ENCODE measurements at regions not wholly inside any gene's neighbourhood (a gene's known extent, or its start where the extent isn't known, plus 50 kb on each side); places are given as distances from the start of the nearest gene placed in this dataset.
"Not testable (repeated sequence)": the region's sequence is repeated elsewhere in the genome, so short reads cannot be mapped to it uniquely, and the experiment has no call there.

DNA sequence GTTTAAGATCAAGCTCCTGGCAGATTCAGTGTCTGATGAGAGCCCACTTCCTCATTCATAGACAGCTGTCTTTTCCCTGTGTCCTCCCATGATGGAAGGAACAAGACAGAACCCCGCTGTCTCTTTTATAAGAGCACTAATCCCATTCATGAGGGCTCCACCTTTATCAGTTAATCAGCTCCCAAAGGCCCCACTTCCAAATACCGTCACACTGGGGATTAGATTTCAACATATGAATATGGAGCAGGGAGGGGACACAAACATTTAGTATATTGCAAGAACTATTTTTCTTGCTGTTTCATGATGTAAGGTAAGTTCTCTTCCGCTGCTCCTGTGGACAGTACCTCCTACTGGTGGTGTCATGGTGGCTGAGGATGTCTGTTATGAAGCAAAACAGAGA, 158.3 kb upstream of the IRAK1BP1 start:
- CTCF ChIA-PET = interaction anchor here (1.5 kb wide), 1 partner anchor 18 kb away, joined by 3 read pairs; no protein-coding TSS in a partner anchor
- POLR2A ChIA-PET = no interaction called here
- H3K4me3 ChIP-seq (ENCODE audit: low read depth, low read length) = no peak overlapping the region
- DNase-seq (ENCODE audit: low read depth, low spot score) = no peak
- TF ChIP-seq, protein P1, sequence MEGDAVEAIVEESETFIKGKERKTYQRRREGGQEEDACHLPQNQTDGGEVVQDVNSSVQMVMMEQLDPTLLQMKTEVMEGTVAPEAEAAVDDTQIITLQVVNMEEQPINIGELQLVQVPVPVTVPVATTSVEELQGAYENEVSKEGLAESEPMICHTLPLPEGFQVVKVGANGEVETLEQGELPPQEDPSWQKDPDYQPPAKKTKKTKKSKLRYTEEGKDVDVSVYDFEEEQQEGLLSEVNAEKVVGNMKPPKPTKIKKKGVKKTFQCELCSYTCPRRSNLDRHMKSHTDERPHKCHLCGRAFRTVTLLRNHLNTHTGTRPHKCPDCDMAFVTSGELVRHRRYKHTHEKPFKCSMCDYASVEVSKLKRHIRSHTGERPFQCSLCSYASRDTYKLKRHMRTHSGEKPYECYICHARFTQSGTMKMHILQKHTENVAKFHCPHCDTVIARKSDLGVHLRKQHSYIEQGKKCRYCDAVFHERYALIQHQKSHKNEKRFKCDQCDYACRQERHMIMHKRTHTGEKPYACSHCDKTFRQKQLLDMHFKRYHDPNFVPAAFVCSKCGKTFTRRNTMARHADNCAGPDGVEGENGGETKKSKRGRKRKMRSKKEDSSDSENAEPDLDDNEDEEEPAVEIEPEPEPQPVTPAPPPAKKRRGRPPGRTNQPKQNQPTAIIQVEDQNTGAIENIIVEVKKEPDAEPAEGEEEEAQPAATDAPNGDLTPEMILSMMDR (IDR thresholded peaks at IDR 0.05; ENCODE audit: insufficient read depth, low read length, missing control alignments) = no peak

DNA sequence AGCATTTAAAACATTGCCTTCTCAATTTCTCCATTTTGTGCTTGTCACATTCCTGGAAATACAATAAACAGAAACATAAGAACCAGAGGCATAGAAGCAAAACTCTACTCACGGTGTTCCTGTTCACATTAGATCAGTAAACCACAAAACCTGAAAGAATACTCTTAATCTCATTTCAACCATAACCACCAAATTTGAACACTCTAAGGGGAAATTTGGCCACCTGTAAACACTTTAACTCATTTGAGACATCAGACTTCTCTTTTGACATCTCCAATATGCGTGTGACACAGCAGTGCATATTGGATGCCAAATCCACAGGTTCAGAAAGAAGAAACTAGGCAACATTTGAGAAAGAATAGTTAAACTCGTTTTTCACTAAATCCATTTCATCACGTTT, 153.8 kb upstream of the IRAK1BP1 start:
- CTCF ChIA-PET = no interaction called here
- DNase-seq (ENCODE audit: low read depth, low spot score) = no peak
- TF ChIP-seq, protein P1 (IDR thresholded peaks at IDR 0.05; ENCODE audit: insufficient read depth, low read length, missing control alignments) = no peak
- no peak overlapping the region for H3K4me3 ChIP-seq (ENCODE audit: low read depth, low read length)
- POLR2A ChIA-PET = no interaction called here

DNA sequence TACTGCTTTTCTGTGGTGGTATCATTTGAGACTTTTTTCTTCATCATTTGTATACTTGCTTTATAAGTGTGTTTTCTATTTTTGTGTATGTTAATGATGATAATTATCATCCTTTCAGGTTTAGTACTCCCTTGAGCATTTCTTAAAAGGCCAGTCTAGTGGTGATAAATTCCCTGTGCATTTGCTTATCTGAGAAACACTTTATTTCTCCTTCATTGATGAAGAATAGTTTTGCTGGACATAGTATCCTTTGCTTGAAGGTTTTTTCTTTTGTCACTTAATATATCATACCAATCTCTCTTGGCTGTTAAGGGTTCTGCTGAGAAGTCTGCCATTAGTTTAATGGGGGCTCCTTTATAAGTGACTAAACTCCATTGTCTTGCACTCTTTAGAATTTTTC, 123.2 kb upstream of the IRAK1BP1 start:
- DNase-seq (ENCODE audit: low read depth, low spot score) = no peak
- TF ChIP-seq, protein P1 (IDR thresholded peaks at IDR 0.05; ENCODE audit: insufficient read depth, low read length, missing control alignments) = no peak
- no peak overlapping the region for H3K4me3 ChIP-seq (ENCODE audit: low read depth, low read length)
- ChIA-PET POLR2A (no interaction called here), CTCF (no interaction called here)

DNA sequence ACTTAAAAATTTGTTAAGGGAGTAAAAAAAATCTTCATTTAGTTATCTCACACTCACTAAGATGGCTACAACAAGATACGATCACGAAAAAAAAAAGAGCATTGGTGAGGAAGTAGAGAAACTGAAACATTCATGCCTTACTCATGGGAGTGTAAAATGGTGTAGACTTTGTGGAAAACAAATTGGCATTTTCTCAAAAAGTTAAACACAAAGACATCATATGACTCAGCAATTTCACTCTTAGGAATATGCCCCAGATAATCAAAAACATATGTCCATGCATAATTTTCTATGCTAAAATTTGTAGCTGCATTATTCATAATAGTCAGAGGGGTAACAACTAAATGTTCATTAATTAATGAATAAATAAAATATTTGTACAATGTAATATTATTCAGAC, 120.9 kb upstream of the IRAK1BP1 start:
- TF ChIP-seq, protein P1 (IDR thresholded peaks at IDR 0.05; ENCODE audit: insufficient read depth, low read length, missing control alignments) = no peak
- POLR2A ChIA-PET = no interaction called here
- CTCF ChIA-PET = no interaction called here
- H3K4me3 ChIP-seq (ENCODE audit: low read depth, low read length) = no peak overlapping the region
- DNase-seq (ENCODE audit: low read depth, low spot score) = peak; percentile 5

DNA sequence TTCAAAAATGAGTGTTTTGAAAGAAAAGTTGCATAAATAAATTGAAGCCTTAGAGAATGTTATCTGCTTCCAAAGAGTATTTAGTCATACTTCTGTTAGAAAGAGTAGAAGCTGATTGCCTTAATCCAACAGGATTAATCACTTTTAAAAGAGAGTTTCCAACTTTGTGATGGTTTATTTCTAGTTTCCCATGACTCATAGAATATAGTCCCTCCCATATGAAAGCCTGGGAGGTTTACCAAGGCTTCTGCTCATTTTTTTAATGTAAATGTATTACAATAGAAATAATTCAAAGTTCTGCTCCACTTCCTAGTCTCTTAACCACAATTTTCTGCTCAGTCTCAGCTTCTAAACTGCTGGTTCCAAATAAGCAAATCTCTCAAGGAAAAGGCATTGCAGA, 118.0 kb upstream of the IRAK1BP1 start:
- POLR2A ChIA-PET = no interaction called here
- DNase-seq (ENCODE audit: low read depth, low spot score) = peak; percentile 1
- no peak overlapping the region for H3K4me3 ChIP-seq (ENCODE audit: low read depth, low read length)
- CTCF ChIA-PET = no interaction called here
- TF ChIP-seq, protein P1 (IDR thresholded peaks at IDR 0.05; ENCODE audit: insufficient read depth, low read length, missing control alignments) = no peak

DNA sequence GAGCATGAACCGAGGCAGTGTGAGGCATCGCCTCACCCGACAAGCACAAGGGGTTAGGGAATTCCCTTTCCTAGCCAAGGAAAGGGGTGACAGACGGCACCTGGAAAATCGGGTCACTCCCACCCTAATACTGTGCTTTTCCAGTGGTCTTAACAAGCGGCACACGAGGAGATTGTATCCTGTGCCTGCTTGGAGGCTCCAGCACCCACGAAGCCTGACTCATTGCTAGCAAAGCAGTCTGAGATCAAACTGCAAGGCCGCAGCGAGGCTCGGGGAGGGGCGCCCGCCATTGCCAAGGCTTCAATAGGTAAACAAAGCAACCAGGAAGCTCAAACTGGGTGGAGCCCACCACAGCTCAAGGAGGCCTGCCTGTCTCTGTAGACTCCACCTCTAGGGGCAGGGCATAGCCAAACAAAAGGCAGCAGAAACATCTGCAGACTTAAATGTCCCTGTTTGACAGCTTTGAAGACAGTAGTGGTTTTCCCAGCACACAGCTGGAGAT, 109.0 kb upstream of the IRAK1BP1 start:
- CTCF ChIA-PET; H3K4me3 ChIP-seq (ENCODE audit: low read depth, low read length); POLR2A ChIA-PET; DNase-seq (ENCODE audit: low read depth, low spot score): not testable (repeated sequence)

DNA sequence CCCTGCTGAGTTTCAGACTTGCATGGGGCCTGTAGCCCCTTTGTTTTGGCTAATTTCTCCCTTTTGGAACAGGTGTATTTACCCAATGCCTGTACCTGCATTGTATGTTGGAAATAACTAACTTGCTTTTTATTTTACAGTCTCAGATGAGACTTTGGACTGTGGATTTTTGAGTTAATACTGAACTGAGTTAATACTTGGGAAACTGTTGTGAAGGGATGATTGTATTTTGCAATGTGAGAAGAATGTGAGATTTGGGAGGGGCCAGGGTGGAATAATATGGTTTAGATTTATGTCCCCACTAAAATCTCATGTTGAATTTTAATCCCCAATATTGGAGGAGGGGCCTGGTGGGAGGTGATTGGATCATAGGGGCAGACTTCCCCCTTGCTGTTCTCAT, 99.1 kb upstream of the IRAK1BP1 start:
- POLR2A ChIA-PET = no interaction called here
- H3K4me3 ChIP-seq (ENCODE audit: low read depth, low read length) = no peak overlapping the region
- TF ChIP-seq, protein P1 (IDR thresholded peaks at IDR 0.05; ENCODE audit: insufficient read depth, low read length, missing control alignments) = no peak
- CTCF ChIA-PET = no interaction called here
- no peak for DNase-seq (ENCODE audit: low read depth, low spot score)

All from AG04449 (cell line).